ENCODE measurements at regions not wholly inside any gene's neighbourhood (a gene's known extent, or its start where the extent isn't known, plus 50 kb on each side); places are given as distances from the start of the nearest gene placed in this dataset.
"Not testable (repeated sequence)": the region's sequence is repeated elsewhere in the genome, so short reads cannot be mapped to it uniquely, and the experiment has no call there.

DNA sequence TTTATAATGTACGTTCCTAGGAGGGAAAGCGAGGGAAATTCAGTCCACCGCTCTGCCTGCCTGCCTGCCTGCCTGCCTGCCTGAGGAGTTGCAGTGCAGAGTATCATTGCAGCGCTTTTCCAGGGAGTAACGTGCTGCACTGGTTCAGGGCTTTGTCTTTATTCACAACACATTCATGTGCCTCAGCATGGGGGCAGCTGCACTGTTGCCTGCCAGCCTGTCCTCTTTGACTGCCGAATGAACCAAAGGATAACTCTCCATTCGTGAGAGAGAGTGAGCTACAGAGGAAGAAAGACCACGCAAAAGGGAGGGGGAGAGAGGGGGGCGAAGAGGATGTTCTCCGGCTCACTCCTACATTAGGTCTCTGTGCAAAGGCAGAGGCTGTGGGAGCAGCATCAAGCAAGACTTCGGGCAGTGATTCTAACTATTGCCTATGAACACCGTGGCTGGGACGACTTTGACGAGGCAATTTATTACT lies 791.2 kb downstream of the MAT2B start:
- intact Hi-C loops (cut with DNase I): no loop called here
- DNase-seq (ENCODE audit: low spot score): no peak

DNA sequence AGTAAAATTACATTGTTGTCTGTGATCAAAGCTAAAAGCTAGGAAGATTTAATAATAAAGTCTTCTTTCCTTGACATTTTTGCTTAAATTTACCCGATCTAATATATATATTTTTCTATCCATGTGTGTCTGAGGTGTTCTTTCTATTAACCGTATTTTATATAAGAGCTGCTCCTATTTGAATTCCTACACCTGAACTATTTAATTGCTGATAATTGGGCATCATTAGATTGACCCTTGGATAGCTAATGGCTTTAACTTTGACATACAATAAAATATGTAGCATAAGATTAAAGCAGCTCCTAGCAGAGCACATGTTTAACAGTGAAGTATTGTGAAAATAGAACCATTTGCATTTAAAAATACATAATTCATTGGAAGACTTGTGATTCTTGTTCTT lies 792.7 kb downstream of the MAT2B start:
- DNase-seq (ENCODE audit: low spot score): no peak
- intact Hi-C loops (cut with DNase I): no loop called here

DNA sequence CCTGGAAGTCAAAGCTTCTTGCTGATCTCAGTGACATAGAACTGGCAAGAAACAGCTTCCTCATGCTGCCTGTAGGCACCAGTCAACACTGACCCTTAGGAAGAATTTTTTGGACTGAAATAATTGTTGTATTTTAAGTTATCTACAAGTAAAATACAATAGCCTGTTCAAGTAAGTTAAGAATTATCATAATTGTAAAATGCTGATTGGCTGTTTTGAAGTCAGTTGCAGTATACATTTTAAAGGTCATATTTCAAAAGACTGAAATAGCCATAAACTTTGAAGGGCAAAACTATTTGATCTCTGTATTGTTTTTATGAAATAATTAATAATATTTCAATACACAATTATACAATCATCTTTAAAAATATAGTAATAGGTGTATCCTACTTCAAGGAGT lies 794.9 kb downstream of the MAT2B start:
- intact Hi-C loops (cut with DNase I): no loop called here
- no peak for DNase-seq (ENCODE audit: low spot score)

- intact Hi-C loops (cut with DNase I): no loop called here
Measured at GRCh38 chr5:164301136-164301535, 795.7 kb downstream of the MAT2B start.

DNA sequence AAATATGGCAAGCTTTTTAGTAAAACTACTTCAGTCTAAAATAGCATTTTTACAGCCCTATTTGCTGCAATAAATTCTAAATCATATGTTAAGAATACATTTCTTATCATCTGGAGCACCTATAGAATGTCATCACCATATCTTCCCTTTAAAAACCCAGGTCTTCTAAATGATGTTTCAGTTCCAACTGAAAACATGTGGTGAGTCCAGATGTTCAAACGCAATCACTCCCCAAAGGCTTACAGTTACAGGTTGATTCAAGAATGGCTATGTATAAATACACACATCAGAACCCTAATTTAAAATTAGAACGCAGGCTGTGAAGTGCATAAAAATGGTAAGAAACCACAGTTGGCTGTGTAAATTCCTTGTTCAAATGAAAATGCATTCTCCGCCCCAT lies 796.3 kb downstream of the MAT2B start:
- intact Hi-C loops (cut with DNase I): no loop called here
- DNase-seq (ENCODE audit: low spot score): no peak

More at GRCh38 chr5:164301136-164301535, 795.7 kb downstream of the MAT2B start:
- no peak for DNase-seq (ENCODE audit: low spot score)

DNA sequence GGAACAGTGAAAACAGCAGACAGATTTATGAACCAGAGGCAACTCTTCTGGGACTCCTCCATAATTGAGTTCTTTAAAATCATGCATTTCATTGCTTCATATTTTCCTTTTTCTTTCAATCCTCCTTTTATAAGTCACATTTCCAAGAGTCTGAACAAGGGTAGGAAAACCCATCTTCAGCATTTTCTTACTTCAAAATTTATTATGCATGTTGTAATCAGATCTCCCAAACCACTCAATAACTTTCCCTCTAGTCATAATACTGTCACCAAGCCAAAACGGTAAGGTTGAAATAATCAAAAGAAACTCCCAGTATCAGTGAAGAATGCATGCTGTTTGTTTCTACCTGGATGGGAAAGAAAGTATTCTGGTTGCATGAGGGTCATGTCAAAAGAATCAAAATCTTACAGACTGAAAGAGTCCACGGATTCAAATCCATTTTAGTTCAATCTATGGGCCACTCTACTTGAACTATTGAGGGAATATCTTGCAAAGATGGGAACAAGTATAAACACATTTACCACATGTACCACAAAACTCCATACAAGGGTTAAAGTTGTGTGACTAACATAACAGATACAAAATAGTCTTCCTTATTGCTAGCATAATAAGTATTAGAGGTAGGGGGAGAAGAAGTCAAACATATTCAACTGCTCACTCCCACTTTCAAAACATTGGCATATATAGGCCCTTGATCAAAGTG lies 797.3 kb downstream of the MAT2B start:
- intact Hi-C loops (cut with DNase I): no loop called here
- no peak for DNase-seq (ENCODE audit: low spot score)

DNA sequence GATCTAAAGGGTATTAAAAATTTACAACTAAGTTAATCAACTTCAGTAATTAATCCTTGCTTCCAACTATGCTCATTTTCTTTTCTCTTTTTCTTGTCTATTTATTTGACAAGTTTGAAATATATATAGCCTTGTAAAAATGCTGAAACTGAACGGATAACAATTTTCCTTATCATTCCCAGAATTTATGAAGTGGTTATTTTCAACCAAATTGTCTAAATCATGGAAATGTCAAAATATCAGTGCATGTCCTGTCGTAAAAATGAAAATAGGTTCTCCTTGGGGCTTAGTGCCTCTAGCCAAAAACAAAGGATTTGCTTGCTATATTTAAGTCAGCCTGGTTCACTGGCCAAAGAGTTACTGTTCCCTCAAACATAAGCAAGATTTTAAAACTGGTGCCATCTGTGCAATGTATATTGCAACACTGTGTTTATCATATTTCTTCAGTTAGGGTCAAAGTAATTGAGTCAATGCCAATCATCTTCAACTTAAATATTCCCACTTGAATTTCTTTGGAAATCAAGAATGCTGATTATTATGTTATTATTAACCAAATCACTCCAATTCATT lies 798.3 kb downstream of the MAT2B start:
- DNase-seq (ENCODE audit: low spot score): no peak
- intact Hi-C loops (cut with DNase I): no loop called here

GRCh38 chr5:164306662-164307061 lies 801.2 kb downstream of the MAT2B start:
- intact Hi-C loops (cut with DNase I): no loop called here

DNA sequence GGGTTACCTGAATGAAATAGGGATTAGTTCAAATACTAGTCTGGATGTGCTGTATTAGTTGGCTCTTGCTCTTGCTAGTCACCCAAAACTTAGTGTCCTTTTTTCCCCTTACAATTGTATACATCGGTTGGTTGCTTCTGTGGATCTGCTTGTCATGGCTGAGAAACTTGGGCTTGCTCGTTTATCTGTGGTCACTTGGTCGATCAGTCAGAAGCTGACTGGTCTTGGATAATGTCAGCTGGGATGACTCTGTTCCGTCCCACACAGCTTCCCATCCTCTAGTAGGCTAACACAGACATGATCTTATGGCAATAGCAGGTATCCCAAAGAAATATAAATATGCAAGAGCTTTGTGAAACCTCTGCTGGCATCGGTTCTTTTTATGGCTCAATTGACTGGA lies 807.4 kb downstream of the MAT2B start:
- DNase-seq (ENCODE audit: low spot score): no peak
- intact Hi-C loops (cut with DNase I): no loop called here

More at GRCh38 chr5:164306662-164307061, 801.2 kb downstream of the MAT2B start:
- no peak for DNase-seq (ENCODE audit: low spot score)

DNA sequence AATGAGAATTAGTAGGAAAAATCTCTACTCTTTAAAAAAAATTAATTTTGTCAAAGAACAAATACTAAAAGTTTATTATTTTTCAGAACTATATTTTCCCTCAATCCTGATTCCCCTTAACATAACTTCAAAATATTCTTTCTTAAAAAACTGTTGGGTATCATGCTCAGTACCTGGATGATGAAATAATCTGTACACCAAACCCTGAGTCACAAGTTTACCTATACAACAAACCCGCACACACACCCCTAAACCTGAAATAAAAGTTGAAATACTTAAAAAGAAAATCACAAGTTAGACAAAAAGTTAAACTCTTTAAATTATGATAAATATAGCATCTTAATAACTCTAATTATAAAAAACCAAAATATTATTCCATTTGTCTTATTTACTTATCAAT lies 812.3 kb downstream of the MAT2B start:
- intact Hi-C loops (cut with DNase I): no loop called here
- no peak for DNase-seq (ENCODE audit: low spot score)

DNA sequence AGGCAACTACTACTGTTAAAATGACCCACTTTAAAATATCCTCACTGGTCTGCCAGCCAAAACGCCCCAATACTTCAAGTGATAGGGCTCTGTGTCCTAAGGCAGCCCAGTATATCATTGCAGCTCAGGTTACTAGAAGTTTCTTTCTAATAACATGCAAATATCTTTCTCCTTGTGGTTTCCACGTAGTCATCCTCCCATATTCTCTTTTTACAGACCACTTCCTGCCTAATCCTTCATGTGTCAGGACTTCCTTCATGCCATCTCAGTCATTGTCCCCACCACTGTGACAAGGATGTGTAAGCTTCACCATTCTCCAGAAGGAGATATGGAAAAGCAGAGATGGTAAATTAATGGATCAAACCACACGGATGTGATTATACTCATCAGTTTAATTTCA lies 813.7 kb downstream of the MAT2B start:
- intact Hi-C loops (cut with DNase I): no loop called here
- DNase-seq (ENCODE audit: low spot score): no peak

DNA sequence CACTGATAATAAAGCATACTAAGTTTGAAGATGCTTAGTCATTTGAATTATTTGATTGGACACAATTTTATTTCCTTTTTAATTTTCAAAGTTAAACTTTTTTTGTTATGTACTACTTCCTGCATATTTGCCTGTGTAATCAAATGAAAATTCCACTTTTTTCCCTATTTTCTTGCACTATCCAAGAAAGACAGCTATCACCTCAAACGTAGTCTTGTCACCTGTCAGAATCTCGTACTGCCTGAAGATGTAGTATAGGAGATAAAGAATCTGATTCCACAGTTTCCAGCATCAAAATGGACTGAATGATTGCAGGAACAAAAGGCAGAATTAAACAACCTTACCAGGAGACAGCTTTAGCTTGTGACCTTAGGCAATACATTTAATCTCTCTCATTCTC lies 818.8 kb downstream of the MAT2B start:
- intact Hi-C loops (cut with DNase I): no loop called here
- no peak for DNase-seq (ENCODE audit: low spot score)

DNA sequence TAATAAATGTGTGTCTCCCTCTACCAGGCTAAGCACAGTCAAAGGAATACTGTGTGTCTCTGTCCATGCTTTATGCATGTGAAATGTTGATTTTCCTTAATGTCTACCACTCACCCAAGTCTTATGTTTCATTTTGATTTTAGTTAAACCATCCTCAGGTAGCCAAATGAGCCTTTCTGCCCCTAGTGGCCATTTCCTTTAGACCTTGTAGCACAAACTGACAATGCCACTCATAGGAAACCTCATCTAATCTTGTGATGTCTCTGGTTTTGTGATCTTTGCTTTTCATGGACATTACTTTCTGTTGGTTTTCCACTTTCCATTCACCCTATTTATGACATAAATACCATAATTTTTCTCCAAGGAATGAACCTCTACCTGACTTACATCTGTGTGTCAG lies 820.8 kb downstream of the MAT2B start:
- no peak for DNase-seq (ENCODE audit: low spot score)
- intact Hi-C loops (cut with DNase I): no loop called here

- intact Hi-C loops (cut with DNase I): not testable (repeated sequence)
Measured at GRCh38 chr5:164327166-164327565, 821.7 kb downstream of the MAT2B start.

GRCh38 chr5:164332349-164333196 lies 827.2 kb downstream of the MAT2B start:
- intact Hi-C loops (cut with DNase I): no loop called here
- DNase-seq (ENCODE audit: low spot score): no peak

More at GRCh38 chr5:164327166-164327565, 821.7 kb downstream of the MAT2B start:
- not testable (repeated sequence) for DNase-seq (ENCODE audit: low spot score)

DNA sequence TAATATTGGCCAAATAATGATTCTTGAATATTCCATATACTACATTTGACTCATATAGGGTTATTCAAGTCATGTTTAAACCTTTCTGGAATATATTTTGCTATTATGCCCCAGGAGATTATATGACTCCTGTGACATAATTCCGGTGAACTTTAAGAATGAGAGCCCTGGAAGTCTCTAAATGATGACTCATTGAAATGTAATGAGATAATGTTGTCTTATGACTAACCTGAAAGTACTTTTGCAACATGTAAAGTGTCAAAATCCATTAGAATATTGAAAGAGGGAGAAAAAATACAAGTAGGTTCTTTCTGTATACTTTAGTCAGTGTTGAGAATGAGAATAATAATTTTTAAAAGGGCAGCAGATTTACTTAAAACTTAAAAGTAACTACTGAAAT lies 830.4 kb downstream of the MAT2B start:
- intact Hi-C loops (cut with DNase I): no loop called here
- DNase-seq (ENCODE audit: low spot score): no peak

GRCh38 chr5:164336276-164336675 lies 830.9 kb downstream of the MAT2B start:
- intact Hi-C loops (cut with DNase I): no loop called here
- no peak for DNase-seq (ENCODE audit: low spot score)

GRCh38 chr5:164336906-164337305 lies 831.5 kb downstream of the MAT2B start:
- intact Hi-C loops (cut with DNase I): no loop called here
- DNase-seq (ENCODE audit: low spot score): no peak

- no peak for DNase-seq (ENCODE audit: low spot score)
- intact Hi-C loops (cut with DNase I): no loop called here
Measured at GRCh38 chr5:164341056-164341619, 835.7 kb downstream of the MAT2B start.

- DNase-seq (ENCODE audit: low spot score): peak; percentile 75
- intact Hi-C loops (cut with DNase I): no loop called here
Measured at GRCh38 chr5:164345173-164345849, 839.9 kb downstream of the MAT2B start.

Measured in cardiac septum (tissue), 1 donor.